HG03460 (cell line): ENCODE measurements at regions not wholly inside any gene's neighbourhood (a gene's known extent, or its start where the extent isn't known, plus 50 kb on each side); places are given as distances from the start of the nearest gene placed in this dataset.

ENCODE experiments used
- ATAC-seq: cut with Tn5 transposase; IDR thresholded peaks from one replicate; pipeline ENCODE4 v1.9.1; 2021; ENCODE audit not compliant: unreplicated experiment

DNA sequence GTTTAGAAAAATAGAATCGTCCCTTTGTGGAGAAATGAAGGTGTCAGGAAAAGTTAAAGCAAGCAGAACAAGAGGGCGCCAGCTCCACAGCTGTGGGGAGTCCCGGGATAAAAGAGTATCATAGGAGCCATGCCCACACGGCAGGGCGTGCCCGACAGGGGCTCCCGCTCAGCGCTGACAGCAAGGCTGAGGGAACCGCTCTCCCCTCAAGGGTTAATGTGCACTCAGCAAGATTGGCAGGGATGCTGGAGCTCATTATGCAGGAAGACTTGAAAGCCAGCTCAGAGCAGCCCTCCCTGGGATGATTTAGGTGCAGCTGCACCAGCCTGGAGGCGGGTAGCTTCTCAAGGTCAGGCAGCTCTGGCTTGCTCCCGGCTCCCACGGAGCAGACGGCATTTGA is 500.2 kb downstream of the EIPR1 start:
- no peak for ATAC-seq

DNA sequence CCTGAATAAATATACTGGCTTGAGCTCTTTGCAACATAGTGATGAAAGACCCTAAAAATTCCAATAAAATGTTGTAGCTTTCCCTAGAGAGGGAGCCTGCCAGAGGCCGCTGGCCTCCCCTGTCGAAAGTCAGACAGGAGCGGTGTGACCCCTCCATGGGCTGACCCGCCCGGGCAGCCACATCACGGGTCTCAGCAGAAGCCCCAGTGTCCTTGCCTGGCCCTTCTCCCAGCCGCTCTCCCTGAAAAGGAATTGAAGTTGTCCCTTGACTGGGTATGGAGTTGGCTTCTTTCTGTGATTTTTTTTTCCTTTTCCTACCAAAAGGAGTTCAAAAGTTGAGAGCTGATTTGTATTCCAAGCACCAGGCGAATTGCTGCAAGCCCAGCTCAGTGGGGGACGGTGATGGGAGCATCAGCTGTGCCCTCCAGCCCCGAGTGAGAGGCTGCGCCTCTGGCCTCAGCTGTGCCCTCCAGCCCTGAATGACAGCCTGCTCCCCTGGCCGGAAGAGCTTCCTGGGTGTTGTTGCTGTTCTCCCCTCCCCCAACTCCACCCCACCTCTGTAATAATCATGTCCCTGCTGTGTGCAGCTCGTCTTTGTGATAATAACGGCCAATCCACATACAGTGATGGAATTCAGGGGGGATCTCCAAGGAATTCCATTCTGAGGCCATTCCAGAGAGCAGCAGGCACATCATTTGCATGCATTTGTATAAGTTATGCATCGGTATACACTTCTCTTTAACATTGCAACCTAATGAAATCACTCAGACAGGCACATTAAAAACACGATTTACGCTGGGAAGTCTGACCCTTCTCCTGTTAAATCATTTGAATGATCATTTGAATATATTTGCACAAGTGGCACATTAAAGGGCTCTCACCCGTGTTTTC is 501.0 kb downstream of the EIPR1 start:
- ATAC-seq = no peak

DNA sequence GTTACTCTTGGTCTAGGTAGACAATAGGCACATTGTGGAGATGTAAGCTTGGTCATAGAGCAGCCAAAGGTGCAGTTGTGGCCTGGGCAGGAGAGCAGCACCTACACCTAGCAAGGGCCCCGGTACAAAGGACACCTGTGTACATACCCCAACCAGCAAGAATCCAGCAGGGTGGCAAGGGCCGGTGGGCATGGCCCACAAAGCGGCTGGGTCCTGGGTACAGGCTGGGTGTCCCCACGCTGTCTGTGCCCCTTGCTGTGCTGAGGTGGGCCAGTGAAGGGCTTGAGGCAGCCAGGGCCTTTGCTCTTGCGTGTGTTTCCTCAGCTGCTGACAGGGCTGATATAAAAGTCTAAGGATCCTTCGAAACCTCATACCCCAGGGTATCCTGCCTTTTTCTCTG is 501.8 kb downstream of the EIPR1 start:
- no peak for ATAC-seq

DNA sequence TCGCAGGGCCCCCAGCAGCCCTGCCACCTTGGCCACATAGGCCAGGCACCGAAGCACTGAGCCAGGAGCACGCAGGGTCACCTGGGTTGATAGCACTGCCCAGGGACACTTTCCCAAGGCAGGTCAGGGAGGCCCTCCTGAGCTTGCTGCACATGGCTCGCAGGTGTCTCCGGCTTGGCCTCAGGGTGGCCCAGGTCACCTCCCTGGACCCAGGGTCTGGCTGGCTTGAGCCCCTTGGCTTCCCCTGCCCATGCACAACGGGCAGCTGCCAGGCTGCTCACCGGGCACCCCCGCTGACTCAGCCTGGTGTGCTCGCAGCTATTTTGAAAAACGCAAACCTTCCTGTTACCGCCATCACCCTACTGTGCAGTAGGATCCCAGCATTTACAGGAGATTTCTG is 502.3 kb downstream of the EIPR1 start:
- no peak for ATAC-seq

DNA sequence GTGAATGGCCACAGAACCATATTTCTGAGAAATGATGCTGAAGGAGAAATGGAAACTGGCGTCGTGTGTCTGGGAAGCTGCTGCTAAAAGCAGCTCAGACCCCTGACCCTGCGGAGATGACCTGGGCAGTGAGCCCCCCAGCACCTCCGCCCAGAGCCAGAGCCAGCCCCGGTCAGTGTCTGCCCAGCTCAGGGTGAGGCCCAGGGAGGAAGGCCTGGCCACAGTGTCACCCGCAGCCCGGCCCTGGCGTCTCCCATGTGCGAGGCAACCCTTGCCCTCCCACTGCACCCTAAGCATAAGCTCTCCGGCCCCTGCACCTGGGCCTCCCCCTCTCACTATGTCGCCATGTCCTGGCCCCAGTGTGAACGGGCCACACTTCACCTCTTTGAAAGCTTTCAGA is 502.8 kb downstream of the EIPR1 start:
- ATAC-seq = no peak

DNA sequence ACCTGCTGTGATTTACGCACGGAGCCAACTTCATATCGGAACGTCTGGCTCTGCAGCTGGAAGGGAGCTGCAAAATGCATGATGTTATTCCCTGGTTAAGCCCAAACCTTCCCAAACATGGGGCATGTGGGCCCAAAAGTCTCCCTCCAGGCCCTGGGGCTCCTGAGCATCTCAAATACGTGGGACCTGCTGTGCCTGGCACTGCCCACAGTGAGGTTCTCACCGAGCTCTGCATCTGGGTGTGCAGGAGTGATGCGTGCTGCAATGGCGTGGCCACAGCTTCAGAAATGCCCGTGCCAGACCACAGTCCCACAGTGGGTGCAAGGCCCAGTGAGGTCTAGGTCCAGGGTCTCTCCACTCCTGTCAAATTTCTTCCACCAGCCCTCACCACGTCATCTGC is 503.3 kb downstream of the EIPR1 start:
- no peak for ATAC-seq

DNA sequence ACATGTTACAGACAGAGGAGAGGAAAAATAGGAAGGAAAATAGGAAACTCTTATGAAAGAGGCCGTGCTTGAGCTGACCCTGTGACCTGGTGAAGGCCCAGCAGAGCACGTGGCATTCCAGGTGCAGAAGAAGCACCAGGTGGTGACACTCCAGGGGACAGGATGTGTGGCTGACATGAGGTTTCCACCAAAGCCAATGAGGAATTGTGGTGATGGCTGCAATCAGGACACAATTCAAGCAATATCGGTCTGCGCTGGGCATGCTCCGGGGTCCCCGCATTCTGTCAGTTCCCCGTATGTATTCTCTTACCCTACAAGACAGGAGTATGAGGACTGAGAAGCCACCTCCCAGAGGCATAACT is 504.2 kb downstream of the EIPR1 start:
- no peak for ATAC-seq

DNA sequence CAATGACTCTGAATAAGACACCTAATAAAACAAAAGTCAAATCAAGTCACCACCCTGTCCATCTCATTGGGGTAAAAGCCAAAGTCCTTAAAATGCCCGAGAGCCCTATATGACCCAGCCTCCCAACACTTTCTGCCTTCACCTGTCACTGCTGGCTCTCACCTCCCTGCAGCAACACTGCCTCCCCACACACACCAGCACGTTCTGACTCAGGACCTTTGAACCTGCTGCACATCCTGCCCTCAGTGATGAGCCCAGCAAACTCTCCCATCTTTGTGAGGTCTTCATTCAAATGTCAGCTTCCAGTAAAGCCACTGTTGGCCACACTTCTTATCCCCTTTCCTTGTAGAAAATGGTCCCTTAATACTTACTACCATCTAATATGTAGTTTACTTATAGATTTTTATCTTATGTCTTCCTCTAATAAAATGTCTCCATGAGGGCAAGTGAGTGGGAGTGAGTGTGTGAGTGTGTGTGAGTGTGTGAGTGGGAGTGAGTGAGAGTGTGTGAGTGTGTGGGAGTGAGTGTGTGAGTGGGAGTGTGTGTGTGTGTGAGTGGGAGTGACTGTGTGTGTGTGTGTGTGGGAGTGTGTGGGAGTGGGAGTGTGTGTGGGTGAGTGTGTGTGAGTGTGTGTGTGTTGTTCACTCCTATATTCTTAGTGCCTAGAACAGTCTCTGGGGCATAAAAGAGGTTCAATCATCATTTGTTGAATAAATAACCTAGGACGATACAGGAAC is 504.7 kb downstream of the EIPR1 start:
- ATAC-seq = no peak

DNA sequence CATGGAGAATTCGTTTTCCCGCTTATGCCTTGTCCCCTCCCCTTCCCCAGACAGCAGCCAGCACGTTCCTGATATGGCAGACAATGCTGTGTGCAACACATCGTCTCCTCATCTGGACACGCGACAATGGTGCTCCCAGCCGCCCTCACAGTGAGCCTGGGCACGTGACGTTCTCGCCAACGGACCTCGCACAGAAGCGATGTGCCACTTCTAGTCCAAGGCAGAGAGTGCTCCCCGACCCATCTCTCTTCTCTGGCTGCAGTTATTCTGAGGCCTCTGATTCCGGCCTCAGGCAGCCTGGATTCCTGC is 505.4 kb downstream of the EIPR1 start:
- no peak for ATAC-seq

DNA sequence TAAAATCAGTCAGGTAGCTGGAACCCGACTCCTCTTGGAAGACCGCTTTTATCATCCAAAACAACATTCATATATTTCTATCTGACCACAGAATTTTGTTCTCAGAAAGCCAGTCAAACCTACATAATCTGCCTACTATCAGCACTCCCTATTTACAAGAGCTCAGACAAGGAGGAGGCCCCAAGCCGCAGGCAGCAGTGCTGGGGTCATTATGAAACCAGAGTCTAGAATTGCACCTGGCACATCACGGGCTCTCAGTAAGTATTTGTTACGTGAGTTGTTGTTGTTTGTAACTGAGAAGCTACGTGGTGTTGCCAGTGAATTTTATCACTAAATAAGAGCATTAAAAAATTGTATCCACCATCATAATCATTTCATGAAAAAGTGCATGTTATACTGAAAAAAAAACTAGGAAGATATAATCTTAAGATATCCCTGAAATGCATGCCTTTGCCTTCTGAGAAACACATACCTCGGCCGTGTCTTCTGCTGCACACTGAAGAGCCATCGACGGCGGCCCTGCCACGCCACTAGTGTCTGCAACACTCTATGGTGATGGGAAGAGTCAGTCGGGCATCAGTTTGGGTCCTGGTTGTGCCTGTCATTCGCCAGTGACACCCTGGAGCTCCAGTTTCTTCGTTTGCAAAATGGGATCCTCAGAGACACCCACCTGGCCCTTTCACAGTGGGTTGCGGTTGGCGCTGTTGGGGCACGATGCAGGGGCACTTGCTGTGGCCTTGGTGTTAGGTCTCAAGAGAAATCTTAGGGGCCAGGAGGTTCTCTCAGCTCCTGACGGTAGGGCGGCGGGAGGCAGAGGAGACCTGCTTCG is 505.9 kb downstream of the EIPR1 start:
- no peak for ATAC-seq

DNA sequence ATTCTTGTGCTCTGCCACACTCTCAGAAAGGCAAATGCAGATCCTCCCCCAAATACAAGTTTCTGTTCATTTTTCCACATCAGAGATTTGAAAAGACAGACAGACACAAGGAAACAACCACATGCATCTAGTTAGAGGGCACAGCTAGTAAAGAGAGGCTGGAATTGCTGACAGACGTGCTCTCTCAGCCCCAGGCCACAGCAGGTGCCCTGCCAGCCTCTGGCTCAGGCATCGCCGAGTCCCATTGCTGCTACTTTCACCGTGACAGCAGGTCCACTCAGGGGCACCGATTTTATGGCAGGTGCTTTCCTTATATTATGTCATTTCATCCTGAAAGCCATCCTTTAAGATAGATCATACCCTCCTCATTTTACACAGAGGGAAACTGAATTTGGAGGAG is 507.5 kb downstream of the EIPR1 start:
- no peak for ATAC-seq

DNA sequence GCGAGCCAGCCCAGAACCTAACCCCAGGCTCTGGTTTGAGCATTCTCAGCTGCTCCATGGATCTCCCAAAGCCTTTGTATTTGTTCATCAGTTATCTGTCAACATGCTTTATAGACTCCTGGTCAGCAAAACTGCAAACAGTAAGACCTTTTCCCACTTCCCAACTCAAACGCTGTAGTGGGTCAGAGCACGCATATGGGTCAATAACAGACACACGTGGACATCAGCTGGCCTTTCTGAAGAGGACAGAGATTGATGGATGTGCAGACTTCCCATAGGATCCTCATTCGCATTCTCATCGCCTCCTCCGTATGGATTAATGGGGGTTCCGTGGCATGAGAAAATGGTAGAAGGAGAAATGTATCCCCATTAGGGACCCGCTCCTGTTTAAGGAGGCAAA is 508.1 kb downstream of the EIPR1 start:
- ATAC-seq = no peak

DNA sequence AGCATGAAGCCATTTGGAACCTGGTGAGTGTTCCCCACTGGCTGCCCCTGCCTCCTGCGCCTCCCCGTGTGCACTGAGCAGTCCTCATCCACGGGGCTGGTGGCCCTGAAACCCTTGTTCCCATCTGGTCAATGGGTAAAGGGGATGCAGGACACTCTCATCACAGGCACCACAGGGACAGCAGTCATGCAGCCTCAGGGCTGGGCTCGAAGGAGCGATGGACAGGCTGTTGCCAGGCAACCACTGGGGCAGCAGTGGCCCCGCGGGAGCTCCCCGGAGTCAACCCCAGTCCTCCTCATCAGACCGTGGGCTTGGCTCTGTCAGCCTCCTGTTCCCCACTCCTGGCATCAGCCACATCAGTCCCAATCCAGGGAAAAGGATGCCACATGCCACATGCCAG is 509.5 kb downstream of the EIPR1 start:
- ATAC-seq = no peak

DNA sequence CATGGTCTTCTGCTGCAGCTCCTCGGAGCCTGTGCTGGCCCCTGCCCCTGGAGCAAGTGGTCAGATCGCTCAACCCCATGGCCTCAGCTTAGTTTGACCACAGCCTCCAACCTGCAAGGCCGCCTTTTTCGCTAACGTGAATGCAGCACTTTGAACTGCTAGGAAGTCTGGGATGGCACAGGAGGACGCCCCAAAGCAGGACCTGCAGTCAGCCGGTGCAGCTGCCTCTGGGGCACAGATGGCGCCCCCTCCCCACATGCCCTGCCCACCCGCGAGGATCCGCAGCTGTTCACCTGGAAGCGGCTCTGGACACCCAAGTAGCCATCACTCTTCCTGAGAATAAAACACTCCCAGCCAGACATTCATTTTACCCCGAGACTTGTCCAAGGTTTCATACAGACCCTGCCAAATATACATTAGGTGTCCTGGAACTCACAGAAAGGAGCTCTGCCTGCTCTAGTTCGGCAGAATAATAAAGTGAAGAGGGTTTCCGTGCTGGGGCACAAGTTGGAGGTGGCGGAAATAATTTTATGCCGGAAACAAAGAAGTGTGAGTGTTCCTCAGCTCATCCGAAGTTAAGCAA is 510.1 kb downstream of the EIPR1 start:
- no peak for ATAC-seq

DNA sequence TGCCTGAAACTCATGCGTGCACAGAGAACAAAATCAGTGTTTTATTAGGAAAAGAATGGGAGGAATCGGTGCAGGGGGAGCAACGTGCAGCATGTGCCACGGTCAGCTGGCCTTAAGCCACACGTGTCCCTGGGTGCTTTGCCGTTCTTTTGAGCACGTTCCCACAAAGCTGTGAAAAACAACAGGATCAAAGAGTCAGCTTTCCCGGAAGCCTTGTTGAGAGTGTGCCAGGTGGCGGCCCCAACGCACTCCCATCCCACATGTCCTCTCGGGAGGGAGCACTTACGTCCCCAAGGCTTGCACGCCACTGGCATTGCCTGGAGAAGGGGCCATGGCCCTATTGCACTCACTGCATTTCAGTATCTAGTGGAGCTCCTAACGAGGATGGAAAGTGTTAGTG is 511.2 kb downstream of the EIPR1 start:
- ATAC-seq = no peak

DNA sequence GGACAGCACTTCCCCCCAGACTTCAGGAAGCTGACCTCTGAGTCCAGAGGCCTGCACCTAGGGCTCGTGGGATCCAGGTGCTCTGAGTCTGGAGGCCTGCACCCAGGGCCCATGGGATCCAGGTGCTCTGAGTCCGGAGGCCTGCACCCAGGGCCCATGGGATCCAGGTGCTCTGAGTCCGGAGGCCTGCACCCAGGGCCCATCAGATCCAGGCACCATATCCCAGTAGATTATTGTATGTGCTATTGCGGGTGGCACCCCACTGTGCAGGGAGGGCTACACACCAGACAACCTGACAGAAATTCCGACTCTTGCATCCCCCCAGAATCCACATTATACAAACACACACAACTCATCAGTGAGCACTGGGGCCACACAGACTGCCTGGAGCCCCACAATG is 515.2 kb downstream of the EIPR1 start:
- ATAC-seq = no peak

DNA sequence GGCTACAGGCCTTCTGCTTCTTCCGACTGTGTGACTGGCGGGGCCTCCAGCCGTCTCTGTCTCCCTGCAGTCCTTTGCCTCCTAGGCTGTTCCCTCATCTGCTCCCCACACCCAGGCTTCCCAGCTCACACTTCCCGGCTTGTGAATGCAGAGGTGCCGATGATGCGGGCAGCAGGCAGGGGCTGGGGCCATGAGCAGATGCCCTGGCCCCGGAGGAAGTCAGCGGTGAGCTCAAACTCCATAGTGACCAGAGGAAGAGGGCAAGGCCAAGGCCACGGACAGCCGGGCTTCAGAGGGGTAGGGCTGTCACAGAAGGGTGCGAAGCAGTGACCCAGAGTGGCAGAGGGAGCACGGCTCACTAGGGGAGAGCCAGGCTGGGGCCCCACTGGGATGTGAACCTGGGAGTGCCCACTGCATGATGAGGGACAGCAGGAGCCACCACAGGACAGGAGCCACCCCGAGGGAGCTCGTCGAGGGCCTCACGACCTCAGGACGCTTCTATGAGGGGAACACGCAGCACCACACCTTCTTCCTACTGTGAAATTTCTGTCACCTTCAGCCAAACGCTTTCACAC is 515.9 kb downstream of the EIPR1 start:
- no peak for ATAC-seq

DNA sequence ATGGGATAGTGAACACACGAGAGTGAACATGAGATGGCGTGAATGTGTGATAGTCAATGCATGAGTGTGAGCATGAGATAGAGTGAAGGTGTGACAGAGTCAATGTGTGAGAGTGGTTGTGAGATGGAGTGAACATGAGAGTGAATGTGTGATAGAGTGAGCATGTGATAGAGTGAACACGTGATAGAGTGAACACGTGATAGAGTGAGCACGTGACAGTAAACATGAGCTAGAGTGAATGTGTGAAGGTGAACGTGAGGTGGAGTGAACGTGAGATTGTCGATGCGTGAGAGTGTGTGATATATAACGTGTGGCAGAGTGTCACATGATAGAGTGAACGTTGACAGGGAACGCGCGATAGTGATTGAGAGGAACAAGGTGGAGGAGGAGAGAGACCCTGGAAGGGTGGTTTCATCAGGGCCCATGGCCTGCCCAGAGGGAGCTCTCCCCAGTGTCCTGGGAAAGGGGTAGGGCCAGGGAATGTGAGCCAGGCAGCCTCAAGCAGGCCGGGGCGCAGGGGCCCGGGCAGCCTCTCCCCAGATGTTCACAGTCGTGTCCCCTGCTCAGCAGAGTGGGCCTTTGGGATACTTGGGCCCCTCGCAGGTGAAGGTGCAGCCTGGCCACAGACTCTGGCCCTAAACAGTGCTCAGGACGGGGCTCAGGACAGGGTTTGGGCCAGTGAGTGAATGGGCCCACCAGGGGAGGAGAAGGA is 516.9 kb downstream of the EIPR1 start:
- ATAC-seq = no peak

DNA sequence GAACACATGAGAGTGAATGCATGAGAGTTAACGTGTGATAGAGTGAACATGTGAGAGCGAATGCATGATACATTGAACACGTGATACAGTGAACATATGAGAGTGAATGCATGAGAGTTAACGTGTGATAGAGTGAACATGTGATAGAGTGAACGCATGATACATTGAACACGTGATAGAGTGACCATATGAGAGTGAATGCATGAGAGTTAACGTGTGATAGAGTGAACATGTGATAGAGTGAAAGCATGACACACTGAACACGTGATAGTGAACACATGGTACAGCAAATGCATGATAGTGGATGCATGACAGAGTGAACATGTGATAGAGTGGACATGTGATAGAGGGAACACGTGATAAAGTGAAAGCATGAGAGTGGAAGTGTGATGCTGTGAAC is 517.9 kb downstream of the EIPR1 start:
- ATAC-seq = no peak

DNA sequence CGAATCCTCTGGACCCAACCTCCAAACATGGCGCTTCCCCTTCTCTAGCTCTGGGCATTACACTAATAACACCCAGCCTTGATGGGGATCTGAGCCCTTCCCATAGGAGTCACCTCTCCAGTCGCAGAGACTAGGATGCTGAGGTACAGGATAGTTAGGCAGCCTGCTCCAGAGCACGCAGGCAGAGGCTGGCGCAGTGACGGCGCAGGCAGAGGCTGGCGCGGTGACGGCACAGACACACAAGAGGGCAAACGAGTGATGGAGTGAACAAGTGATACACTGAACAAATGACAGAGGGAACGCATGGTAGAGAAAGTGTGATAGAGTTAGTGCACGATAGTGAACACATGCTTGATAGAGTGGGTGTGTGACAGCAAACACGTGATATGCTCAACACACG is 518.5 kb downstream of the EIPR1 start:
- ATAC-seq = no peak
